B cell (primary cell): ENCODE measurements at regions not wholly inside any gene's neighbourhood (a gene's known extent, or its start where the extent isn't known, plus 50 kb on each side); places are given as distances from the start of the nearest gene placed in this dataset.

Experiments
- ATAC-seq: fragments of 200-7000 bp; cut with Tn5 transposase; one replicate; pipeline ENCODE4 v1.10.0; 2021; ENCODE audit warnings: low read depth, mild to moderate bottlenecking, moderate number of reproducible peaks, moderate library complexity
- CTCF ChIA-PET: fragments of 350-600 bp; sonication (Branson Sonifier 250); formaldehyde crosslinking; loops from one replicate; lab custom pipeline; 2021; ENCODE audit warnings: antibody characterized with exemption, inconsistent platforms; lab: Charles Lee
- POLR2A ChIA-PET: fragments of 350-600 bp; sonication (Branson Sonifier 250); formaldehyde crosslinking; loops from one replicate; lab custom pipeline; 2021; ENCODE audit warnings: antibody characterized with exemption; lab: Charles Lee
- DNase-seq: peaks from one replicate; pipeline ENCODE4 v3.0.0; 2013
- H2AFZ ChIP-seq: 2 replicates; pipeline ENCODE4 v1.6.1; 2012; ENCODE audit warnings: mild to moderate bottlenecking, low read depth, low read length; ENCODE audit not compliant: insufficient read depth, poor library complexity, severe bottlenecking
- H3K27ac ChIP-seq, 2 donors: 1 replicate in 1 of 2; 2 replicates in 1 of 2; pipeline ENCODE4 v1.5.1; 2012 to 2013; ENCODE audit warnings: low read length in 2 of 2, mild to moderate bottlenecking in 2 of 2, moderate library complexity in 1 of 2
- H3K27me3 ChIP-seq, 4 experiments: fragments of 200-600 bp in 1 of 4; sonication (generic) in 1 of 4; replicated peaks in 1 of 4; 1 replicate in 2 of 4; 2 replicates in 2 of 4; pipeline versions ENCODE4 v1.6.1 to v1.7.0; 2013 to 2016; ENCODE audit warnings: low read length in 3 of 4, mild to moderate bottlenecking in 2 of 4, mixed read lengths in 1 of 4, moderate library complexity in 1 of 4; ENCODE audit not compliant: insufficient read depth in 4 of 4, control insufficient read depth in 3 of 4; ENCODE audit errors: control extremely low read depth in 1 of 4
- H3K36me3 ChIP-seq, 2 experiments: replicated peaks in 1 of 2; 1 replicate in 1 of 2; 2 replicates in 1 of 2; pipeline versions ENCODE4 v1.6.1 to v1.7.1; 2013; ENCODE audit warnings: low read length in 1 of 2; ENCODE audit not compliant: insufficient read depth in 2 of 2, control insufficient read depth in 1 of 2; ENCODE audit errors: control extremely low read depth in 1 of 2, extremely low read depth in 1 of 2
- H3K4me1 ChIP-seq, 2 donors: fragments of 200-600 bp in 1 of 2; sonication (generic) in 1 of 2; 1 replicate in 1 of 2; 2 replicates in 1 of 2; pipeline versions ENCODE4 v1.5.1 to v1.6.1; 2013 to 2017; ENCODE audit warnings: low read length in 2 of 2; ENCODE audit not compliant: control insufficient read depth in 2 of 2, insufficient read depth in 2 of 2
- H3K4me2 ChIP-seq: replicated peaks from 2 replicates; pipeline ENCODE3; 2012; ENCODE audit warnings: mild to moderate bottlenecking, low read depth, low read length; ENCODE audit not compliant: poor library complexity, severe bottlenecking
- H3K4me3 ChIP-seq, 5 experiments: fragments of 200-600 bp in 1 of 5; sonication (generic) in 1 of 5; 1 replicate in 3 of 5; 2 replicates in 2 of 5; pipeline versions ENCODE4 v1.5.1 to v1.7.0; 2011 to 2016; ENCODE audit warnings: low read length in 4 of 5, mild to moderate bottlenecking in 4 of 5, low read depth in 2 of 5, control low read depth in 1 of 5, moderate library complexity in 1 of 5; ENCODE audit not compliant: insufficient read depth in 1 of 5; ENCODE audit errors: control extremely low read depth in 1 of 5, extremely low read depth in 1 of 5
- H3K79me2 ChIP-seq: fragments of 200-600 bp; sonication (generic); one replicate; pipeline ENCODE4 v1.6.0; 2016; ENCODE audit warnings: low read length; ENCODE audit not compliant: control insufficient read depth, insufficient read depth
- H3K9ac ChIP-seq: fragments of 200-600 bp; sonication (generic); 2 replicates; pipeline ENCODE4 v1.6.1; 2017; ENCODE audit warnings: mild to moderate bottlenecking, low read length, moderate library complexity
- H3K9me3 ChIP-seq, 3 donors: one replicate each; pipeline versions ENCODE4 v1.6.1 to v1.7.1; 2013; ENCODE audit warnings: low read length in 2 of 3; ENCODE audit not compliant: control insufficient read depth in 2 of 3, insufficient read depth in 1 of 3; ENCODE audit errors: control extremely low read depth in 1 of 3
- H4K20me1 ChIP-seq: 2 replicates; pipeline ENCODE4 v1.6.0; 2012; ENCODE audit warnings: mild to moderate bottlenecking, low read length; ENCODE audit not compliant: insufficient read depth, control insufficient read depth, poor library complexity, severe bottlenecking
- H3K27ac Mint-ChIP-seq: one replicate; pipeline ENCODE4 v1.8.0; 2021; ENCODE audit warnings: mixed read lengths
- H3K27me3 Mint-ChIP-seq: one replicate; pipeline ENCODE4 v1.8.0; 2021; ENCODE audit warnings: mixed read lengths
- H3K4me1 Mint-ChIP-seq: one replicate; pipeline ENCODE4 v1.8.0; 2021; ENCODE audit warnings: mixed read lengths
- H3K4me3 Mint-ChIP-seq: one replicate; pipeline ENCODE4 v1.8.0; 2021; ENCODE audit warnings: mixed read lengths
- H3K9me3 Mint-ChIP-seq: one replicate; pipeline ENCODE4 v1.8.0; 2022; ENCODE audit warnings: mixed read lengths; ENCODE audit not compliant: insufficient read depth
- EZH2 ChIP-seq: IDR thresholded peaks from 2 replicates; pipeline ENCODE4 v1.6.1; 2012; ENCODE audit warnings: borderline replicate concordance, low read depth, mild to moderate bottlenecking, moderate library complexity, low read length; ENCODE audit not compliant: insufficient read depth, poor library complexity, severe bottlenecking
- WGBS: methylation state at CpG from one replicate; pipeline ENCODE4 v1.1.5; 2013; ENCODE audit warnings: missing lambda C conversion rate; ENCODE audit not compliant: insufficient coverage; 5-methylcytosine and 5-hydroxymethylcytosine counted together
- intact Hi-C: fragments of 100-400 bp; cut with micrococcal nuclease; formaldehyde crosslinking; loops from one replicate; pipeline ENCODE4 v1.10.0; 2022
- TF ChIP-seq, protein P1 (sequence below): fragments of 200-600 bp; IDR thresholded peaks from one replicate; pipeline ENCODE4 v1.8.0; 2022; ENCODE audit warnings: antibody characterized with exemption, mild to moderate bottlenecking

DNA sequence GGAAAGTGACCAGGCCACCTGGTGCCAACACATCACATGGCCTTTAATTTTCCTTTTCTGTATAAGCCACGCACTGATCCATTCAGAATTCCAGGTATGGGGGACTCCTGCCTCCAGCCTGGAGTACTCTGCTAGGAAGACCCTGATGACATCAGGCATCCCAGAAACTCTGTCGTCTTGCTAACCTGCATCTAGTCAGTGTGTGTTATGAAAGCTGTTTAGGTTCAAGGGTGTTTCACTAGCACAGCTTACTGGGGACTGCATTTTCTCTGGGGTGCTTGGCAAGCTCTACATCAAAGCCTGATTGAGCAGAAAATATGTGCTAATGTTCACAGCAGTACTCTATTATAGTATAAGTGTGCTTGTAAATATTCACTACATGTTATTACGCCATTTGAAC is 100.6 kb upstream of the MGMT start:
- Mint-ChIP-seq H3K4me1 (no peaks in the 10 kb centered on the region), H3K4me3 (no peak overlapping the region), H3K27ac (no peak overlapping the region), H3K9me3 (no peaks in the 10 kb centered on the region), H3K27me3 (peaks cover 15% of the 10 kb centered on the region)
- Histone ChIP-seq H3K27me3 (peaks cover 0 to under 1% (median 0%) of the 10 kb centered on the region in 4 experiments), H3K36me3 (no peaks in the 10 kb centered on the region), H3K27ac (no peak overlapping the region), H3K4me2 (no peak overlapping the region), H3K4me1 (no peaks in the 10 kb centered on the region), H3K79me2 (no peaks in the 10 kb centered on the region), H4K20me1 (no peaks in the 10 kb centered on the region), H3K9ac (no peak overlapping the region), H3K4me3 (no peak overlapping the region), H3K9me3 (peaks cover 0 to 2% (median 0%) of the 10 kb centered on the region in 3 donors), H2AFZ (no peak overlapping the region)
- no peak for ATAC-seq
- no peak for DNase-seq
- POLR2A ChIA-PET: no interaction called here
- 94% methylated on average over 3 of the region's 3 CpGs for WGBS
- intact Hi-C loops: no loop called here
- CTCF ChIA-PET: no interaction called here
- no peak for TF ChIP-seq EZH2
- TF ChIP-seq, protein P1, sequence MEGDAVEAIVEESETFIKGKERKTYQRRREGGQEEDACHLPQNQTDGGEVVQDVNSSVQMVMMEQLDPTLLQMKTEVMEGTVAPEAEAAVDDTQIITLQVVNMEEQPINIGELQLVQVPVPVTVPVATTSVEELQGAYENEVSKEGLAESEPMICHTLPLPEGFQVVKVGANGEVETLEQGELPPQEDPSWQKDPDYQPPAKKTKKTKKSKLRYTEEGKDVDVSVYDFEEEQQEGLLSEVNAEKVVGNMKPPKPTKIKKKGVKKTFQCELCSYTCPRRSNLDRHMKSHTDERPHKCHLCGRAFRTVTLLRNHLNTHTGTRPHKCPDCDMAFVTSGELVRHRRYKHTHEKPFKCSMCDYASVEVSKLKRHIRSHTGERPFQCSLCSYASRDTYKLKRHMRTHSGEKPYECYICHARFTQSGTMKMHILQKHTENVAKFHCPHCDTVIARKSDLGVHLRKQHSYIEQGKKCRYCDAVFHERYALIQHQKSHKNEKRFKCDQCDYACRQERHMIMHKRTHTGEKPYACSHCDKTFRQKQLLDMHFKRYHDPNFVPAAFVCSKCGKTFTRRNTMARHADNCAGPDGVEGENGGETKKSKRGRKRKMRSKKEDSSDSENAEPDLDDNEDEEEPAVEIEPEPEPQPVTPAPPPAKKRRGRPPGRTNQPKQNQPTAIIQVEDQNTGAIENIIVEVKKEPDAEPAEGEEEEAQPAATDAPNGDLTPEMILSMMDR: no peak

DNA sequence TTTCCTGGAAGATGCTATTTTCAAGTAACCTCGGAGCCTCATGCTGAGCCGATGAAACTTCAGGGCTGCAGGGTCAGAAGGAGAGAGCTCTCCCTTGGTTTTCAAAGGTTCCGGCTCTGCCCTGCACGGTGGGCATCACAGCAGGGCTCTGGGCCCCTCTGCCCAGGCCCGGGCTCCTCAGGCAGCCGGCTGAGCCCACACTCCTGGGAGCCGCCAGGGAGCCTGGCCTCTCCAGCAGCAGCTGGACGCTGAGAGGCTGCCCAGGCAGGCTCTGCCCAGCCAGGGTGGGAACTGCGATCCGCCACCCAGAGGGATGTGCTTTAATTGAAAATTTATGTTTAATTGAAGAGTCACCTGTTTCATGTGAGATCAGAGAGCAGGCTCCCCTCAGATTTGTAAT is 97.5 kb upstream of the MGMT start:
- H3K27me3 Mint-ChIP-seq: peaks cover 32% of the 10 kb centered on the region

More for the DNA sequence above, 97.5 kb upstream of the MGMT start:
- TF ChIP-seq EZH2: no peak
- TF ChIP-seq, protein P1: no peak
- ChIA-PET CTCF (no interaction called here), POLR2A (no interaction called here)
- Histone ChIP-seq H2AFZ (no peak overlapping the region), H3K9me3 (peaks cover 0 to 2% (median 0%) of the 10 kb centered on the region in 3 donors), H3K9ac (no peak overlapping the region), H3K4me2 (no peak overlapping the region), H3K27ac (no peak overlapping the region), H4K20me1 (no peaks in the 10 kb centered on the region), H3K79me2 (no peaks in the 10 kb centered on the region), H3K27me3 (peaks cover 0 to 9% (median 1%) of the 10 kb centered on the region in 4 experiments), H3K4me3 (no peak overlapping the region), H3K4me1 (no peaks in the 10 kb centered on the region), H3K36me3 (no peaks in the 10 kb centered on the region)
- Mint-ChIP-seq H3K4me1 (peaks cover 1% of the 10 kb centered on the region), H3K9me3 (no peaks in the 10 kb centered on the region), H3K4me3 (no peak overlapping the region), H3K27ac (no peak overlapping the region)
- DNase-seq (no peak), ATAC-seq (no peak)
- WGBS: 87% methylated on average over 10 of the region's 10 CpGs
- intact Hi-C loops: no loop called here
